ENCODE measurements at regions not wholly inside any gene's neighbourhood (a gene's known extent, or its start where the extent isn't known, plus 50 kb on each side); places are given as distances from the start of the nearest gene placed in this dataset.

GRCh38 chr22:44390613-44390970 lies 77.8 kb upstream of the SHISAL1 start:
- DNase-seq (ENCODE audit: low read depth in 4 of 4, low spot score in 2 of 4), result no peak

- DNase-seq (ENCODE audit: low read depth in 4 of 4, low spot score in 2 of 4), result no peak
Measured at GRCh38 chr22:44389926-44390612, 77.3 kb upstream of the SHISAL1 start.

GRCh38 chr22:44389181-44389580 lies 76.4 kb upstream of the SHISAL1 start:
- no peak for DNase-seq (ENCODE audit: low read depth in 4 of 4, low spot score in 2 of 4)

DNA sequence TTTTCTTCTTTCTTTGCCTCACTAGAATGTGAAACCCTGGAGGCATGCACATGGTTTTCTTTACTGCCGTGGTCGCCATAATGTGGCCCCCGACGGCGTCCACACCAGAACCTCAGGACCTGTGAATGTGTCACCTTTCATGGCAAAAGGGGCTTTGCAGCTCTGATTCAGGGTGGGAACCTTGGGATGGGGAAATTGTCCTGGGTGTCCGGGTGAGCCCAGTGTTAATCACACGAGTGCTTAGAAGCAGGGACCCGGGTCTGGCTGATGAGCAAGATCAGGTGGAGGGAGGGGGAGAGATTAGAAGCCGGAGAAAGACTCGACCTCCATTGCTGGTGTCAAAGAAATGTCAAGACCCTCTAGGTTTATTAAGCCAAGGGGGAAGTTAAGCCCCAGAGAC lies 74.7 kb upstream of the SHISAL1 start:
- no peak for DNase-seq (ENCODE audit: low read depth in 4 of 4, low spot score in 2 of 4)

- no peak for DNase-seq (ENCODE audit: low read depth in 4 of 4, low spot score in 2 of 4)
Measured at GRCh38 chr22:44386386-44387035, 73.8 kb upstream of the SHISAL1 start.

DNA sequence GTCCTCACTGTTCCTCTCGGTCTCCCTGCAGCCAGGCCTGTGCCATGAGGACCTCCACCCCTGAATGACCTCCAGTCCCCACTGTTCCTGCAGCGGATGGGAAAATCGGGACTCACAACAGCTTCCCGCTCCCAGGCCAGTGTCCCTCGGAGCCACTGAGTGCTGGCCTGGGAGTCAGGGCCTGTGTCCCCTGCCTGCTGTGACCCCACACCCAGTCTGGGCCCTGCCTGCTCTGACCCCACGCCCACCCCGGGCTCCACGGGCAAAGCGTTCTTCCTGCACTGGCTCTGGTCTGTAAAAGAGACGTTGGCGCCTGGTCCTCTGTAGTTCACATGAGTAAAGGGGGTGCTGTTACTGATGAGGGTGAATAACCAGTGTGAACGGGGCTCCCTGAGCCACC lies 73.0 kb upstream of the SHISAL1 start:
- DNase-seq (ENCODE audit: low read depth in 4 of 4, low spot score in 2 of 4), result no peak

GRCh38 chr22:44385296-44385610 lies 72.5 kb upstream of the SHISAL1 start:
- no peak for DNase-seq (ENCODE audit: low read depth in 4 of 4, low spot score in 2 of 4)

DNA sequence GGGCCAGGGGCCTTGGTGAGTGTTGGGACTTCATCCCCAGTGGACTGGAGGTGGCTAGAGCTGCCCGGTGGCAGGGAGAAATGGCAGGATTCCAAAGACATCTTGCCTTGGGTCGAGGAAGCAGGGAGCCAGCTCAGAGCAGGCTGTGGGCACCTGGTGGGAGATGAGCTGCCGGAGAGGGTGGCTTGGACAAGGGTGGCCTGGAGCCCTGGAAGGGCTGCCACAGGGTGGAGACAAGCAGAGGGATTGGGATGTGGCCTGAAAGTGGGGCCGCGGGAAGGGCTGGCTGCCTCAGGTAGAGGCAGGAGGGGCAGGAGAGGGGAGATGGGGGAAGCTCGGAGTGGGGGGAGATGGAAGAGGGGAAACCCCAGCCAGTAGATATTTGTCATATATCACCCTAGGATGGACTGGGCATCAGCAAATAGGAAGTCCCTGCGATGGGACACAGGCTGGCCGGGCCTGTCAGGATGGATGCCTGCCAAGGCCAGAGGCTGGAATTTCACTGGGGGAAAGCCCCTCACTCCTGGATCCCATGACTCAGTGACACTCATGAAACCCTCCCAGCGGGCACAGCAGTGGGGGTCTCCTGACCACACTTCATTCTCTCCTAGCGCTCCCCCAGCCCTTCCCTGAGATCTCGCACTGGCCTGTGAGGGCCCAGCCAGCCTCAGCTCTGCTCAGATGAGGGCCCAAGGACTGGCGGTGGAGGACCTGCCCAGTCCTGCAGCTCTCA lies 72.0 kb upstream of the SHISAL1 start:
- no peak for DNase-seq (ENCODE audit: low read depth in 4 of 4, low spot score in 2 of 4)

DNA sequence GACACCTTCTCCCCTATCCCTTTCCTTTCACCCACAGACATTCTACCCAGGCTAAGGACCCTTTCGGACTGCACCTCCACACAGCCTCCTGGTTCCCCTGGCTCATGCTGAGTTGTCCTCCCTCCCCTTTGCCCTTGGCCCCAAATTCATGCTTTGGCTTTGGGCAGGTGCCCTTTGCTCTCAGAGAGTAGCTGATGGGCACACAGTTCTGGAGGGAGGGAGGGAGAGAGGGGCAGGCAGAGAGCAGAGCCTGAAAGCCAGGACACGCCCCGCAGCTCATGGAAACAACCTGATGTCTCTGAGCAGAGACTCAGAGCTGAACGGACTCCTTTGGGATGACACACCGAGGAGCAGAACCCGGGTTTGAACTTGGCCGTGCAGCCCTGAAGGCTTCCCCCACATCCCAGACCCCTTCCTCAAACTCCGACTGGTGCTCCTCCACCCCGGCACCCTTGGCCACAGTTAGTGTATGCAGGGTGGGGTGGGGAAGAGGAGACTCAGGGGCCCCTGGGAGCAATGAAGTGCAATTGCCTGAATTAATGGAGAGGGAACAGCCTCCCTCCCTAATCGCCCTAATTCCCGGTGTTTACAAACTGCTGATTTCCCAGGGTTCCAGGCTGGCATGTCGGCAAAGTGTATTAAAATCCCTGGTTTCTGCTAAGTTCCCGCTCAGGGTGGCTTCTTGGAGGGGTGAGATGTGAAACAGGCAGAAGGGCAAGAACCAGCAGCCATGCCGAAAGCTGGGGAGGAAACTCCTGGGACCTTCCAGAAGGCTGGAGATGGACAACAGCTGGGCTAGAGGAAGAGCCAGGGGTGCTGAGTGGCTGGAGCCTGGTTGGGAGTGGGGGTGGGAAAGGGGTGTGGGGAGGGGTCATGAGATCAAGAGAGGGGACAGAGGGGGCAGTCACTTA lies 71.2 kb upstream of the SHISAL1 start:
- no peak for DNase-seq (ENCODE audit: low read depth in 4 of 4, low spot score in 2 of 4)

- no peak for DNase-seq (ENCODE audit: low read depth in 4 of 4, low spot score in 2 of 4)
Measured at GRCh38 chr22:44383064-44383575, 70.4 kb upstream of the SHISAL1 start.

GRCh38 chr22:44382116-44383038 lies 69.6 kb upstream of the SHISAL1 start:
- no peak for DNase-seq (ENCODE audit: low read depth in 4 of 4, low spot score in 2 of 4)

DNA sequence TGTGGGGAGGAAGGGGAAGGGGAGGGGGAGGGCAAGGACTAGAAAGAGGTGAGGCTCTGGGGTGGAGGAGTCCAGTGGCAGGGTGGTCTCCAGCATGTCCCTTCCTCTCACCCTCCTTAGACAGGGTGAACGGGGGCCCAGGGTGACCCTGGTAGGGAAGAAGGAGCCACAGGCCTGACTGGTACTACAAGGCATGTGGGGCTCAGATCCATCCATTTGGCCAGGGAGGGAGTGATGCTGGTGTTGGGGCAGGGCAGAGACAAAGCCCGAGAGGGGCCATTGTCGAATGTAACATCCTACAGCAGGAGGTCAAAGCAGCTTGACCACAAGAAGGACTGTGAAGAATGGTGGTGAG lies 69.0 kb upstream of the SHISAL1 start:
- no peak for DNase-seq (ENCODE audit: low read depth in 4 of 4, low spot score in 2 of 4)

GRCh38 chr22:44380756-44381486 lies 68.2 kb upstream of the SHISAL1 start:
- no peak for DNase-seq (ENCODE audit: low read depth in 4 of 4, low spot score in 2 of 4)

DNA sequence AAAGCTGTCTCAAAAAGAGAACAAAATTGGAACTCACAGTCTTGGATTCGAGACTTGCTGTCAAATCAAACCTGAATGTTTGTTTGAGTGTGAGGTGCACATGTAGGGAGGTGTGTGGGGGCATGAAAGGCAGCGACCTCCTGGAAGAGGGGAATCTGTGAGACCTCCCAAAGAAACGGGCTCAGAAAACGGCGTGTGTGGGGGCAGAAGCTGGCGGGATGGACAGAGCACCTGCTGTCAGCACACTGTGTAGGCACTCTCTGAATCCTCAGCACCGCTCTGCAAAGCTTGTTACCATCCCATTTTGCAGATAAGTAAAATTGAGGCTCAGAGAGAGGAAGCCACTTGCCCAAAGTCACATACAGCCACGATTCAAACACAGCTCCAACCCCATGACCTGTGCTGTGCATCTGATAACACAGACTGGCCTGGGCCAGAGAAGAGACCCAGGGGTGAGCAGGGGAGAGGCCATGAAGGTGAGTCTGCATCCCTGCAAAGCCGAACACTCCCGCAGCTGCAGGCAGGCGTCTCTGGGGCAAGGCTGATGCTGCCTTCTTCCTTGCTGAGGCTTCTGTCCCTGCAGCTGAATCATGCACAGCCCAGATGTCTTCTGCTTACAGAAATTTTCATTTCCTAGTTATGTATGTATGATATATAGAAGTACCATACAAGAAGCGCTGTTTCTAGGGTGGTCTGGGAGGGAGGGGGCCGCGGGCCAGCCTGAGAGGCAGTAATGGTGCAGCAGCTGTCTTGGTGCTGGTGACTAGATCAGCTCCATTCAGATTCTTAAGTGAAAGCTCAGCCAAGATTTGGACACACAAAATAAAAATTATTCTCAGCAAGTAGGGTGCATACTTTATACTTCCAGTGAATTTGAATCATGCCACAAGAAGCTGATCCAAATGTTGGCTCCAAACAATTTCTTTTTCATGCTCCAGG lies 67.3 kb upstream of the SHISAL1 start:
- DNase-seq (ENCODE audit: low read depth in 4 of 4, low spot score in 2 of 4), result no peak

DNA sequence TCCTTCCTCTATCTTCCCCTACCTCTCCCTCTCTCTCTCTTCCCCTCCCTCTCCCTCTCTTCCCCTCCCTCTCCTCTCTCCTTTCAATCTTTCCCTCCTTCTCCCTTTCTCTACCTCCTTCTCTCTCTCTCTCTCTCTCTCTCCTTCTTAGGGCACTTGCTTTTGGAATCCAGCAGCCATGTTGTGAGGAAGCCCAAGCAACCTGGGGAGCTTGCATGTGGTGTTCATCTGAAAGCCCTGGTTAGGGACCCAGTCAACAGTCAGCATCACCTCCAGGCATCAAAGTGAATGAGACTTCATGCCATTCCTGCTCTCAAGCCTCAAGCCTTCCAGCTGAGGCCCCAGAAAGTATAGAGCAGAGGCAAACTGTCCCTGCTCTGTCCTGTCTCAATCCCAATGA lies 65.6 kb upstream of the SHISAL1 start:
- no peak for DNase-seq (ENCODE audit: low read depth in 4 of 4, low spot score in 2 of 4)

DNA sequence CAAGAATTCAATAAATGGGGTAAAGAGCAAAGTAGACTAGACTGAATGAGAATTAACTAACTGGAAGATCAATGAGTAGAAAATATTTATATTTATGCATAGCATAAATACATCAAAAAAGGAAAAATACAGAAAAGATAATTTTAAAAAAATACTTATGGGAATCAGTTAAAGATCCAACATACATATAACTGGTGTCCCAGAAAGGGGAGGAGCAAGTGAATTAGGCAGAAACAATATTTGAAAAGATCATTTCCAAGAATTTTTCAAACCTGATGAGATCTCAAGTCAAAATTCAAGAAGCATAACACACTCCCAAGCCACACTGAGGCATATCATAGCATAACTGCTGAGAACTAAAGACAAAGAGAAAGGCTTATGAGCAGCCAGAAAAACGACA lies 62.7 kb upstream of the SHISAL1 start:
- DNase-seq (ENCODE audit: low read depth in 4 of 4, low spot score in 2 of 4), result no peak

DNA sequence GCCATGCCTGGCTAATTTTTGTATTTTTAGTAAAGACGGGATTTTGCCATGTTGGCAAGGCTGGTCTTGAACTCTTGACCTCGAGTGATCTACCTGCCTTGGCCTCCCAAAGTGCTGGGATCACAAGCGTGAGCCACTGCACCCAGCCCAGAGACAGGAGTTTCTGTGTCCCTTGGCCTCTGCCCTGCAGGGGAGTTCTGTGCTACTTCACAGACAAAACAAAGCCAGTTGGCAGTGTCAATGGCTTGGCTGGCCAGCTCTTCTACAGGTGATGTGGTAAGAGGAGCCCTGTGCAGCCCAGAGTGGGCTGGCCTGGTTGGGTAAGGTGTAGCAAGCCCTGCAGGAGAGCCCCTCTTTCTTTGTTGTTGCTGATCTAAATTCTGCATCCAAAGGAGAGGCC lies 60.5 kb upstream of the SHISAL1 start:
- DNase-seq (ENCODE audit: low read depth in 4 of 4, low spot score in 2 of 4), result no peak

GRCh38 chr22:44372611-44373010 lies 59.9 kb upstream of the SHISAL1 start:
- no peak for DNase-seq (ENCODE audit: low read depth in 4 of 4, low spot score in 2 of 4)
